ENCODE measurements at regions not wholly inside any gene's neighbourhood (a gene's known extent, or its start where the extent isn't known, plus 50 kb on each side); places are given as distances from the start of the nearest gene placed in this dataset.

DNA sequence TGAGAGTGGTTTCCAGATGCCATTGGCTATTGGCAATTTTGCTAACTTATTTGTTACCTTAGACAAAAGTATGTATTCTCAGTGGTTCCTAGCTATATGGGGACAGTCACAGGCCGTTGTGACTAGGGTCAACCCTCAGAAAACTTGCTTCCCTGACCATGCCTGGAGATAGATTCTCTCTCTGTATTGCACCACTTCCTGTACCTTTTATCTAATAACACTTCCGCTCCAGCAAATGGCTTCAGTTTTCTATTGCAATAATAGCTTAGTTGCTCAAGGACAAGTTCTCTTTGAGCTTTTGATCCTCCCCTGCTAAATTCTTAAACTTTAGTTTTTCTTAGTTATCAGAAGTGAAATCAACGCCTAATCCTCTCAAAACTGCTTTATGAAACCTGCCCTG lies 338.0 kb downstream of the RMST start:
- no peak for TF ChIP-seq POLR2A (IDR thresholded peaks at IDR 0.05; ENCODE audit: low read length)
- no peak for TF ChIP-seq GATA1 (IDR thresholded peaks at IDR 0.05; ENCODE audit: low read depth, low read length)
